SU-DHL-6 (cell line): ENCODE measurements at regions not wholly inside any gene's neighbourhood (a gene's known extent, or its start where the extent isn't known, plus 50 kb on each side); places are given as distances from the start of the nearest gene placed in this dataset.

Source experiments
- H2AFZ ChIP-seq: fragments of 200-600 bp; sonication (generic); 2 replicates; pipeline ENCODE4 v1.6.1; 2014; ENCODE audit warnings: low read depth, mild to moderate bottlenecking, moderate library complexity, mixed read lengths, antibody characterized with exemption, low read length; ENCODE audit not compliant: severe bottlenecking
- H3F3A ChIP-seq: fragments of 200-600 bp; shearing (Covaris generic); 2 replicates; pipeline ENCODE4 v1.6.0; 2016; ENCODE audit warnings: antibody characterized with exemption, mild to moderate bottlenecking; ENCODE audit not compliant: insufficient read depth
- H3K27ac ChIP-seq: fragments of 200-600 bp; sonication (generic); 2 replicates; pipeline ENCODE4 v1.5.1; 2016; ENCODE audit warnings: low read depth, mild to moderate bottlenecking, low read length, moderate library complexity, mixed read lengths
- H3K27me3 ChIP-seq: fragments of 200-600 bp; sonication (generic), shearing (Covaris generic); 2 replicates; pipeline ENCODE4 v1.6.0; 2014; ENCODE audit warnings: mild to moderate bottlenecking, low read length
- H3K36me3 ChIP-seq: fragments of 200-600 bp; sonication (generic); 2 replicates; pipeline ENCODE4 v1.6.1; 2014; ENCODE audit warnings: mild to moderate bottlenecking, low read length, mixed read lengths
- H3K4me2 ChIP-seq: fragments of 300-600, 200-600 bp; shearing (Covaris generic), sonication (generic); 2 replicates; pipeline ENCODE4 v1.6.0; 2014; ENCODE audit warnings: low read length, low read depth, mild to moderate bottlenecking; ENCODE audit not compliant: poor library complexity, severe bottlenecking
- H3K4me3 ChIP-seq: fragments of 200-600 bp; sonication (generic); 2 replicates; pipeline ENCODE4 v1.5.1; 2014; ENCODE audit warnings: antibody characterized with exemption, low read length, mild to moderate bottlenecking, mixed read lengths; ENCODE audit not compliant: insufficient read depth, poor library complexity, severe bottlenecking
- H3K79me2 ChIP-seq: fragments of 200-600 bp; sonication (generic); 2 replicates; pipeline ENCODE4 v1.6.1; 2014; ENCODE audit warnings: mild to moderate bottlenecking, low read length, moderate library complexity; ENCODE audit not compliant: insufficient read depth
- H3K9ac ChIP-seq: fragments of 200-600 bp; sonication (generic); 2 replicates; pipeline ENCODE4 v1.7.0; 2014; ENCODE audit warnings: mild to moderate bottlenecking, low read length
- H3K9me2 ChIP-seq: fragments of 200-600 bp; sonication (generic); replicated peaks from 2 replicates; pipeline ENCODE4 v1.6.1; 2014; ENCODE audit warnings: low read length; ENCODE audit not compliant: insufficient read depth
- H3K9me3 ChIP-seq: fragments of 200-600 bp; sonication (generic); 2 replicates; pipeline ENCODE4 v1.6.1; 2014; ENCODE audit warnings: low read length, mixed read lengths; ENCODE audit not compliant: insufficient read depth
- H4K20me1 ChIP-seq: fragments of 200-600 bp; sonication (generic); 2 replicates; pipeline ENCODE4 v1.6.1; 2014; ENCODE audit warnings: low read depth, mild to moderate bottlenecking, antibody characterized with exemption, low read length, moderate library complexity, mixed read lengths
- EZH2phosphoT487 ChIP-seq: fragments of 200-600 bp; sonication (generic), shearing (Covaris generic); conservative IDR thresholded peaks from 2 replicates; pipeline ENCODE4 v1.6.1; 2018; ENCODE audit warnings: mild to moderate bottlenecking, antibody characterized with exemption, low read length, moderate library complexity, mixed read lengths
- TF ChIP-seq, protein P1 (sequence below): fragments of 200-600 bp; sonication (generic); IDR thresholded peaks from one replicate; pipeline ENCODE4 v1.5.1; 2017; ENCODE audit warnings: antibody characterized with exemption, mild to moderate bottlenecking, low read length, moderate library complexity; ENCODE audit not compliant: insufficient read depth, poor library complexity, severe bottlenecking

DNA sequence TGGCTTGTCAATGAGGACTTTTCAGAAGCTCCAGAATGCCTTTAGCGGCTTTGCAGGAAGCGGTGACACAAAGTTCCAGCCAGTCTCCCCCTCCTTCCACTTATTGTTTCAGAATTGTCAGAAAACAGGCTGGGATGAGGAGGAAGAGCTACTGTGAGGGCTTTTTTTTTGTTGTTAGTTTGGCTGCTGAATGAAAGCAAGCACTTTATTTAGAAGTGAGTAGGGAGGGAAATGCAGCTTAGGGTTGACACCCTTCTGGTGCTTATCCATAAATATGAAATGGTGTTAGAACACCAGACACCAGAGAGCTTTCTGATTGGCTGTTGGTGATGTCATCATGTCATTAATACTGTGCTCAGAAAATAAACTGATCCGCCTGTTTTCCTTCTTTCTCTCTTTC lies 251.5 kb downstream of the SOX4 start:
- Histone ChIP-seq H3K27ac (no peak overlapping the region), H3K9ac (no peak overlapping the region), H3K79me2 (no peaks in the 10 kb centered on the region), H4K20me1 (no peaks in the 10 kb centered on the region), H2AFZ (no peak overlapping the region), H3K9me3 (no peaks in the 10 kb centered on the region), H3K27me3 (no peaks in the 10 kb centered on the region), H3K36me3 (no peaks in the 10 kb centered on the region), H3F3A (no peaks in the 10 kb centered on the region), H3K4me2 (no peak overlapping the region), H3K9me2 (no peaks in the 10 kb centered on the region), H3K4me3 (no peak overlapping the region)
- TF ChIP-seq, protein P1, sequence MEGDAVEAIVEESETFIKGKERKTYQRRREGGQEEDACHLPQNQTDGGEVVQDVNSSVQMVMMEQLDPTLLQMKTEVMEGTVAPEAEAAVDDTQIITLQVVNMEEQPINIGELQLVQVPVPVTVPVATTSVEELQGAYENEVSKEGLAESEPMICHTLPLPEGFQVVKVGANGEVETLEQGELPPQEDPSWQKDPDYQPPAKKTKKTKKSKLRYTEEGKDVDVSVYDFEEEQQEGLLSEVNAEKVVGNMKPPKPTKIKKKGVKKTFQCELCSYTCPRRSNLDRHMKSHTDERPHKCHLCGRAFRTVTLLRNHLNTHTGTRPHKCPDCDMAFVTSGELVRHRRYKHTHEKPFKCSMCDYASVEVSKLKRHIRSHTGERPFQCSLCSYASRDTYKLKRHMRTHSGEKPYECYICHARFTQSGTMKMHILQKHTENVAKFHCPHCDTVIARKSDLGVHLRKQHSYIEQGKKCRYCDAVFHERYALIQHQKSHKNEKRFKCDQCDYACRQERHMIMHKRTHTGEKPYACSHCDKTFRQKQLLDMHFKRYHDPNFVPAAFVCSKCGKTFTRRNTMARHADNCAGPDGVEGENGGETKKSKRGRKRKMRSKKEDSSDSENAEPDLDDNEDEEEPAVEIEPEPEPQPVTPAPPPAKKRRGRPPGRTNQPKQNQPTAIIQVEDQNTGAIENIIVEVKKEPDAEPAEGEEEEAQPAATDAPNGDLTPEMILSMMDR = no peak
- TF ChIP-seq EZH2phosphoT487 = no peak

DNA sequence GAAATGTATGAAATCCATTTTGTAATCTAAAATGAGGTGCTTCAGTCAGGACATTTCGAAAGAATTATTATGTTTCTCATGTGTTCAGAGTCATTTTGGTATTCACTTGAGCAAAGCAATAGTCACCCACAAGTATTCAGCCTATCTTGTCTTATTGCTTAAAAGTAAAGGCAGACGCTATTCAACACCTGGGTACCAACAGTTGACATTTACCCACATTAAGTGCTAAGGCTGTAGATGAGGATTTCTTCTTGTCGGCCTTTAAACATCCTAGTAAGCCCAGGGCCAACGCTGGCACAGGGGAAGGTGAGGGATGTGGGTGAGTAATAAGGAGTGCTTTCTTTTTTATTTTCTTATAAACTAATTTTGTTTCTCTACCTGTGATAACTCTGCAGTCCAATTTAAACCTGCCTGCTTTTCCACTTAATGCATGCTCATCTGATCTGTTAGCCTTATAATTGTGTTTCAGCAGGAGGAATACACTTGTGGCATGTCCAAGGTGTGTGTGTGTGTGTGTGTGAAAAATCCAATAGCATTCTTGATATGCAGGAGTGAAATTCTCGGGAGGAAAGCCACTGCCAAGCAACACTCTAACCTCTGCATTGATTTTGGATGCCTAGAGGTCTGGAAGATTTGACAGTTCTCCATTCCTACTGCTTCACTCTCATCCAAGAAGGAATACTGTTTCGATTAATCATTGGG lies 252.0 kb downstream of the SOX4 start:
- Histone ChIP-seq H3K36me3 (no peaks in the 10 kb centered on the region), H3K27ac (no peak overlapping the region), H3F3A (no peaks in the 10 kb centered on the region), H4K20me1 (no peaks in the 10 kb centered on the region), H3K4me3 (no peak overlapping the region), H3K9ac (no peak overlapping the region), H2AFZ (no peak overlapping the region), H3K4me2 (no peak overlapping the region), H3K27me3 (no peaks in the 10 kb centered on the region), H3K9me3 (no peaks in the 10 kb centered on the region), H3K9me2 (no peaks in the 10 kb centered on the region), H3K79me2 (no peaks in the 10 kb centered on the region)
- TF ChIP-seq EZH2phosphoT487 = no peak
- TF ChIP-seq, protein P1 = no peak

DNA sequence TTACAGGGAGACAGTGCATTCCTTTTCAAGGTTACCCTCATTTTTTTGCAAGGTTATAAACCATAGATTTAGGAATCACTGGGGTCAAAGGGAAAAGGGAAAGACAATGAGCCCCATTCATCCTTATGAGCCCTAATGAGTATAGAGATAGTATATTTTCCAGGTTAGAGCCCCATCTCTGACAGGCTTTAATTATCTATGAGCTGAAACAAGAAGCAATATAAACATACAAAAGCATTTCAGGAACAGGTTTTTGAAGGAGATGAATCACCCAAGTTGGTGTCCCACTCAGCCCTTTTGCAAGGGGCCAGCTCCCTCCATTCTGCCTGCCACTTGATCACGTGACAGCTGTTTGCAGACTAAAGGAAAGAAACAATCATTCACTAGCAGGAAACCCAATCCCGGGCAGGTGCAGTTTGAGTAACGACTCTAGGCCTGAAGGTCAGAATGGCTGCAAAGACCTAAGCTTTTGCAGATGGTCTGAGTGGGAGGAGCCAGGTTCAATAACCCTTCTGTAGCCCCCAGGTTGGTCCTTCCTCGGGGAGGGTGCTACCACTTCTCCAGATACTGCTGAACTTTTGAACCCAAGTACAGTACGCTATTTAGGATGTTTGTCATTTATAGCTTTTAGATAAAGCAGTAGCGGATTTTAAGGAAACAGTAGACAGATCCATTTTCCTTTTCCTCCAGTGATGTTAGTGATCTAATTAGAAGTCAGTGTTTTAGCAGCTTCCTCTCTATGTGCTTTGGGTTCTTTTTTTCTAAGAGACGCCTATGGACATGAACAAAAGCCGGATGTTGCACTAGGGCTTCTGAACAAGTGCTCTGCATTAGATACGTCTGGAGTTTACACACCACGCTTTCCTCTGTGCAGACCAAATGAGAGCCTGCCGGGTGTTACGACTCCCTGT lies 253.2 kb downstream of the SOX4 start:
- TF ChIP-seq, protein P1 = no peak
- TF ChIP-seq EZH2phosphoT487 = no peak
- H3K27me3 ChIP-seq = no peaks in the 10 kb centered on the region
- H3K9me2 ChIP-seq = no peaks in the 10 kb centered on the region
- H3K9me3 ChIP-seq = no peaks in the 10 kb centered on the region
- H3K36me3 ChIP-seq = no peaks in the 10 kb centered on the region
- H3K79me2 ChIP-seq = no peaks in the 10 kb centered on the region
- no peak overlapping the region for H2AFZ ChIP-seq
- H3K4me3 ChIP-seq = no peak overlapping the region
- H3K4me2 ChIP-seq = no peak overlapping the region
- H4K20me1 ChIP-seq = no peaks in the 10 kb centered on the region
- no peak overlapping the region for H3K9ac ChIP-seq
- H3K27ac ChIP-seq = no peak overlapping the region
- H3F3A ChIP-seq = no peaks in the 10 kb centered on the region
